ENCODE measurements at regions not wholly inside any gene's neighbourhood (a gene's known extent, or its start where the extent isn't known, plus 50 kb on each side); places are given as distances from the start of the nearest gene placed in this dataset.

DNA sequence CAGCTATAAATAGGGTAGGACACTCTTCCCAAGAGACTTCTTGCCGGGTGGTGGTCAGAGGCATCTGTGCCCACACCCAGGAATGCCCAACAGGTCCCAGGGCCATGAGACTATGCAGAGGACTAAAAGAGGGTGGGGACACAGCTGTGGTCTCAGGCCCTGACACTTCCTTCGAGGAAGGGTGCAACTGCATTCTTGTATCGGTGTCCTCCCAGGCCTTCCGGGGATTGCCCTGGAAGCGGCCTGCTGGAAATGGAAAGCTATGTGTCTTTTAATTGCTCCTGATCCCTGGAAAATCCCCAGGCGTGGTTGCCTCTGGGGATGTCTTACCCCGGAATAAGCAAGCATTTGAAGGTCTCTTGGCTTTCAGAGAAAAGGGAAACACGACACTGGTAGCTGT, 176.7 kb downstream of the SOX11 start:
- Mint-ChIP-seq H3K4me3 (no peak overlapping the region), H3K27ac (no peak overlapping the region)

GRCh38 chr2:5869936-5870335, 177.8 kb downstream of the SOX11 start:
- Mint-ChIP-seq H3K4me1 (ENCODE audit: low read depth) (no peaks in the 10 kb centered on the region), H3K9me3 (peaks cover 3% of the 10 kb centered on the region), H3K27me3 (ENCODE audit: low read depth) (no peaks in the 10 kb centered on the region), H3K27ac (no peak overlapping the region), H3K36me3 (ENCODE audit: low read depth) (no peaks in the 10 kb centered on the region), H3K4me3 (no peak overlapping the region)

More for the DNA sequence above, 176.7 kb downstream of the SOX11 start:
- H3K36me3 Mint-ChIP-seq (ENCODE audit: low read depth) = no peaks in the 10 kb centered on the region
- H3K9me3 Mint-ChIP-seq = peaks cover 3% of the 10 kb centered on the region
- H3K4me1 Mint-ChIP-seq (ENCODE audit: low read depth) = no peaks in the 10 kb centered on the region
- no peaks in the 10 kb centered on the region for H3K27me3 Mint-ChIP-seq (ENCODE audit: low read depth)

GRCh38 chr2:5877360-5877759, 185.2 kb downstream of the SOX11 start:
- H3K27ac Mint-ChIP-seq = no peak overlapping the region
- H3K27me3 Mint-ChIP-seq (ENCODE audit: low read depth) = no peaks in the 10 kb centered on the region
- no peak overlapping the region for H3K4me3 Mint-ChIP-seq
- no peaks in the 10 kb centered on the region for H3K4me1 Mint-ChIP-seq (ENCODE audit: low read depth)
- H3K9me3 Mint-ChIP-seq = no peaks in the 10 kb centered on the region
- no peaks in the 10 kb centered on the region for H3K36me3 Mint-ChIP-seq (ENCODE audit: low read depth)

GRCh38 chr2:5885451-5886173, 193.4 kb downstream of the SOX11 start:
- Mint-ChIP-seq H3K9me3 (peaks cover 5% of the 10 kb centered on the region), H3K4me1 (ENCODE audit: low read depth) (no peaks in the 10 kb centered on the region), H3K4me3 (no peak overlapping the region), H3K27me3 (ENCODE audit: low read depth) (no peaks in the 10 kb centered on the region), H3K27ac (no peak overlapping the region), H3K36me3 (ENCODE audit: low read depth) (no peaks in the 10 kb centered on the region)

- Mint-ChIP-seq H3K4me3 (no peak overlapping the region), H3K4me1 (ENCODE audit: low read depth) (no peaks in the 10 kb centered on the region), H3K36me3 (ENCODE audit: low read depth) (no peaks in the 10 kb centered on the region), H3K9me3 (peaks cover 5% of the 10 kb centered on the region), H3K27ac (no peak overlapping the region), H3K27me3 (ENCODE audit: low read depth) (no peaks in the 10 kb centered on the region)
Measured at GRCh38 chr2:5886462-5886861, 194.3 kb downstream of the SOX11 start.

- Mint-ChIP-seq H3K4me3 (no peak overlapping the region), H3K27ac (no peak overlapping the region), H3K36me3 (ENCODE audit: low read depth) (no peaks in the 10 kb centered on the region), H3K9me3 (peaks cover 5% of the 10 kb centered on the region), H3K4me1 (ENCODE audit: low read depth) (no peaks in the 10 kb centered on the region), H3K27me3 (ENCODE audit: low read depth) (no peaks in the 10 kb centered on the region)
Measured at GRCh38 chr2:5888126-5888525, 195.9 kb downstream of the SOX11 start.

- Mint-ChIP-seq H3K4me3 (no peak overlapping the region), H3K4me1 (ENCODE audit: low read depth) (no peaks in the 10 kb centered on the region), H3K27me3 (ENCODE audit: low read depth) (no peaks in the 10 kb centered on the region), H3K36me3 (ENCODE audit: low read depth) (no peaks in the 10 kb centered on the region), H3K27ac (no peak overlapping the region), H3K9me3 (peaks cover 1% of the 10 kb centered on the region)
Measured at GRCh38 chr2:5889519-5889918, 197.3 kb downstream of the SOX11 start.

DNA sequence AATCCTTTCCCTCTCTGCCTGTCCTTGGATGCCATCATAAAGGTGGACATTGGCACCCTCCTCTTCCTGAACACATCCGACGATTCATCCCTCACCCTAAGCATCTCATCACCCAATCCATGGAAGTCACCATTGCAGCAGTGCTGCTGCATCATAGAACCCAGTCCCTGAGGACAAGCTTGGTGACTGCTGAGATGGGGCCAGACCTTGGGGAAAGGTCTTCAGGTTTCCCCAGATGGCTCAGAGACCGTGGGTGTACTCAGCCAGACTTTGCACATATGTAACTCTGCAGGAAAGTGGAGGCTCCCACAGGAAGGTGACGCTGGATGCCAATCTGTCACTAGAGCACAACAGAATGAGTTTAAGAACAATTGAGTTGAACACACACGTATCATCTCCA, 202.2 kb downstream of the SOX11 start:
- peaks cover 8% of the 10 kb centered on the region for H3K9me3 Mint-ChIP-seq
- H3K27me3 Mint-ChIP-seq (ENCODE audit: low read depth) = no peaks in the 10 kb centered on the region
- H3K36me3 Mint-ChIP-seq (ENCODE audit: low read depth) = no peaks in the 10 kb centered on the region
- no peaks in the 10 kb centered on the region for H3K4me1 Mint-ChIP-seq (ENCODE audit: low read depth)
- H3K4me3 Mint-ChIP-seq = no peak overlapping the region
- no peak overlapping the region for H3K27ac Mint-ChIP-seq

DNA sequence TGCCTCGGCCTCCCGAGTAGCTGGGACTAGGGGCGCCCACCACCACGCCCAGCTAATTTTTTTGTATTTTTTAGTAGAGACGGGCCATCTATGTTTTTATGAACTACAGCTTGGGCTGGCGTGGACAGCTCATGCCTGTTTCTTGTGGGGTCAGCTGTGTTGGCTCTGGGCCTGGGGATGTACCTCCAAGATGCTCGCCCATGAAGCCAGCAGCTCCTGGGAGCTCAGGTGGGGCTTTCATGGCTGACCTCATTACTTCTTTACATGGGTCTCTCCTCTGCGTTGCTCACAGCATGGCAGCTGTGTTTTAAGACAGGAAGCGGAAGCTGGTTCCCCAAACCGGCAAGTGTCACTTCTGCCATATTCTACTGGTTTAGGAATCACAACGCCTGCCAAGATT, 203.1 kb downstream of the SOX11 start:
- peaks cover 8% of the 10 kb centered on the region for H3K9me3 Mint-ChIP-seq
- no peaks in the 10 kb centered on the region for H3K4me1 Mint-ChIP-seq (ENCODE audit: low read depth)
- H3K27ac Mint-ChIP-seq = no peak overlapping the region
- H3K27me3 Mint-ChIP-seq (ENCODE audit: low read depth) = no peaks in the 10 kb centered on the region
- H3K36me3 Mint-ChIP-seq (ENCODE audit: low read depth) = no peaks in the 10 kb centered on the region
- no peak overlapping the region for H3K4me3 Mint-ChIP-seq

DNA sequence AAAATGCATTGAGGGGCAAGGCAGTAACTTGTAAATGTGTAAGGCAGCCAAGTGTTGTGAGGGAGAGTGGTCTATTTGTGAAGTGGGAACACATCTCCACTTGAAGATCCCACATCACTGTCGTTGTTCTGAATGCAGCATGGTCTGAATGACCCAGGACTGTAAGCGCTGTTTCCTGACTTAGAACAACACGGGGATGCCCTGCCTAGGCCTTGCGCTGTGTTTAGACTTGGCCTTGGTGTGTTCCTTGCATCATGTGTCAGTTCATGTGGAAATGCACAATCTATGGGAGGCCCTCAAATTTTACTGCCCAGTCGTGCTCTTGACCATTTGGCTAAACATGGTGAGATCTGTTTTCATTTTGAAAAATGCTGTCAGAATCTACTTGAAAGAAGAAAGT, 205.1 kb downstream of the SOX11 start:
- H3K27me3 Mint-ChIP-seq (ENCODE audit: low read depth) = no peaks in the 10 kb centered on the region
- no peak overlapping the region for H3K4me3 Mint-ChIP-seq
- no peaks in the 10 kb centered on the region for H3K36me3 Mint-ChIP-seq (ENCODE audit: low read depth)
- H3K27ac Mint-ChIP-seq = no peak overlapping the region
- peaks cover 8% of the 10 kb centered on the region for H3K9me3 Mint-ChIP-seq
- H3K4me1 Mint-ChIP-seq (ENCODE audit: low read depth) = no peaks in the 10 kb centered on the region

DNA sequence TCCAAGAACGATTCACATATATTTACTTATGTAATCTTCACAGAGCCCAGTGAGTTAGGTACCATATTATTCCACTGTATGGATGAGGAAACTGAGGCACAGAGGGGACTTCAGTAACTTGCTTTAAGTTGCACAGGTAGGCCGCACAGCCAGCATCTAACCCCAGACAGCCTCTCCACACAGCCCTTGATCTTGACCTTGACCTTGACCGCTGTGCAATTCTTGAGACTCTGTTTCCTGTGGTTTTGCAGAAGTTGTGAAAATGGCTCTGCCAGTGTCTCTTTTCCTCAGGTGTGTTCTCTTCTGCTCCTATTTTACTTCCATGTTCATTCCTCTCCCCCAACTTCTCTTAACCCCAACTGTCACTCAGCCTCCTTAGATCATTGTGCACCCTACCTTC, 206.5 kb downstream of the SOX11 start:
- no peak overlapping the region for H3K27ac Mint-ChIP-seq
- peaks cover 8% of the 10 kb centered on the region for H3K9me3 Mint-ChIP-seq
- no peaks in the 10 kb centered on the region for H3K4me1 Mint-ChIP-seq (ENCODE audit: low read depth)
- H3K4me3 Mint-ChIP-seq = no peak overlapping the region
- H3K27me3 Mint-ChIP-seq (ENCODE audit: low read depth) = no peaks in the 10 kb centered on the region
- no peaks in the 10 kb centered on the region for H3K36me3 Mint-ChIP-seq (ENCODE audit: low read depth)

- no peaks in the 10 kb centered on the region for H3K36me3 Mint-ChIP-seq (ENCODE audit: low read depth)
- H3K27me3 Mint-ChIP-seq (ENCODE audit: low read depth) = no peaks in the 10 kb centered on the region
- no peak overlapping the region for H3K4me3 Mint-ChIP-seq
- peaks cover 5% of the 10 kb centered on the region for H3K9me3 Mint-ChIP-seq
- H3K4me1 Mint-ChIP-seq (ENCODE audit: low read depth) = no peaks in the 10 kb centered on the region
- H3K27ac Mint-ChIP-seq = no peak overlapping the region
Measured at GRCh38 chr2:5905661-5906060, 213.5 kb downstream of the SOX11 start.

- Mint-ChIP-seq H3K27me3 (ENCODE audit: low read depth) (no peaks in the 10 kb centered on the region), H3K9me3 (peaks cover 5% of the 10 kb centered on the region), H3K4me1 (ENCODE audit: low read depth) (no peaks in the 10 kb centered on the region), H3K4me3 (no peak overlapping the region), H3K36me3 (ENCODE audit: low read depth) (no peaks in the 10 kb centered on the region), H3K27ac (no peak overlapping the region)
Measured at GRCh38 chr2:5908071-5908470, 215.9 kb downstream of the SOX11 start.

DNA sequence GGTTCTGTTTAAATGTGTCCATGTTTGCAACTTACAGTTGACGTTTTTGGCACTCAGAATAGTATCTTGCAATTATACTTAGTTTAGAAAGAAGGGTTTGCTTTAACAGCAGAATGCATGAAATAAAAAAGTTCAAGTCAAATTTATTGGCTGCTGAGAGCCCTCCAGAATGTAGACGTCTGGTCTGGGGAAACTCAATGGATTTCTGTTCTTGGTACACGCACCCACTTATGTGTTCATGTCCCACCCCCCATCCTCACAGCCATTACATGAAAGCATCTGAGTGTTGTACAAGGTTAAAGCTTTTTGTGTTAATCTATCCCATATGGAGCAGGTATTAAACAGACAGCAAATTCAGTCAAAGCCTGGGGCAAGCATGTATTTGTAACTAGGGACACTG, 219.5 kb downstream of the SOX11 start:
- H3K9me3 Mint-ChIP-seq = peaks cover under 1% of the 10 kb centered on the region
- no peaks in the 10 kb centered on the region for H3K27me3 Mint-ChIP-seq (ENCODE audit: low read depth)
- H3K36me3 Mint-ChIP-seq (ENCODE audit: low read depth) = no peaks in the 10 kb centered on the region
- no peak overlapping the region for H3K27ac Mint-ChIP-seq
- H3K4me1 Mint-ChIP-seq (ENCODE audit: low read depth) = no peaks in the 10 kb centered on the region
- H3K4me3 Mint-ChIP-seq = no peak overlapping the region

- no peaks in the 10 kb centered on the region for H3K4me1 Mint-ChIP-seq (ENCODE audit: low read depth)
- no peak overlapping the region for H3K27ac Mint-ChIP-seq
- H3K36me3 Mint-ChIP-seq (ENCODE audit: low read depth) = no peaks in the 10 kb centered on the region
- no peaks in the 10 kb centered on the region for H3K27me3 Mint-ChIP-seq (ENCODE audit: low read depth)
- no peak overlapping the region for H3K4me3 Mint-ChIP-seq
- H3K9me3 Mint-ChIP-seq = no peaks in the 10 kb centered on the region
Measured at GRCh38 chr2:5913711-5914395, 221.7 kb downstream of the SOX11 start.
